PFSK-1 (cell line): ENCODE measurements at regions not wholly inside any gene's neighbourhood (a gene's known extent, or its start where the extent isn't known, plus 50 kb on each side); places are given as distances from the start of the nearest gene placed in this dataset.

Experiments
- FOXP2 ChIP-seq: optimal IDR thresholded peaks from 2 replicates; pipeline ENCODE3; 2011; ENCODE audit warnings: borderline replicate concordance, control low read depth, inconsistent platforms; ENCODE audit not compliant: insufficient read depth; ENCODE audit errors: extremely low read length, extremely low read depth
- POLR2AphosphoS5 ChIP-seq: IDR thresholded peaks from 2 replicates; pipeline ENCODE4 v1.6.1; 2012; ENCODE audit warnings: low read depth, mild to moderate bottlenecking, control low read depth, low read length, moderate library complexity
- REST ChIP-seq, 2 experiments: IDR thresholded peaks; 2 replicates each; pipeline versions ENCODE4 v1.6.1 to v1.8.0; 2011 to 2012; ENCODE audit warnings: low read depth in 2 of 2, low read length in 2 of 2, control low read depth in 1 of 2, inconsistent platforms in 1 of 2, mild to moderate bottlenecking in 1 of 2, moderate library complexity in 1 of 2; ENCODE audit not compliant: insufficient read depth in 1 of 2
- SIN3A ChIP-seq: IDR thresholded peaks from 2 replicates; pipeline ENCODE4 v1.6.1; 2012; ENCODE audit warnings: mild to moderate bottlenecking, low read length, moderate library complexity, borderline replicate concordance; ENCODE audit not compliant: insufficient read depth
- TAF1 ChIP-seq: IDR thresholded peaks from 2 replicates; pipeline ENCODE4 v1.6.1; 2012; ENCODE audit warnings: low read length, control low read depth, borderline replicate concordance; ENCODE audit not compliant: insufficient read depth

GRCh38 chr3:18872466-18872865 lies 275.8 kb upstream of the KCNH8 start:
- TF ChIP-seq POLR2AphosphoS5 (no peak), REST (IDR thresholded peaks at IDR 0.05; ENCODE audit: insufficient read depth in 1 of 2, low read depth in 2 of 2, low read length in 2 of 2) (no peak), TAF1 (no peak), SIN3A (no peak), FOXP2 (no peak)
